MV-4-11 (cell line): ENCODE measurements at regions not wholly inside any gene's neighbourhood (a gene's known extent, or its start where the extent isn't known, plus 50 kb on each side); places are given as distances from the start of the nearest gene placed in this dataset.
"Not testable (repeated sequence)": the region's sequence is repeated elsewhere in the genome, so short reads cannot be mapped to it uniquely, and the experiment has no call there.

Source experiments
- DNase-seq: peaks from one replicate; lab custom pipeline; 2025; lab: John Stamatoyannopoulos, UW

DNA sequence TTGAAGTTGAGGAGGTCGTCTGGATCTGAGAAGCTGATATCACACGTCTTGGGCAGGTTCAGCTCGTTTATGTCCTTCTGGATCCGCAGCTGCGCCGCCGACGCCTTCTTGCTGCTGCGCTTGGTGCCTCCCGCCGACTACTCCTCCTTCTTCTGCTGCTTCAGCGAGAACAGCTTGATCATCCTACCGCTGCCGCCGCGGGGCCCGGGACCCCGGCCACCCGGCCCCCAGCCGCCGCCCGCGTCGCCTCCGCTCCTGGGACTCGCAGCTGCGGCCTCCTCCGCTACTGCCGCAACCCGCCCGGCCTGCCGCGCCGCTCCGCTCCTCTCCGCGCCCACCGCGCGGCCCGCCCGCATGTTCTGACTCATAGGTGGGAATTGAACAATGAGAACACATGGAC, 1710.6 kb downstream of the TP53TG3F start:
- DNase-seq: not testable (repeated sequence)

DNA sequence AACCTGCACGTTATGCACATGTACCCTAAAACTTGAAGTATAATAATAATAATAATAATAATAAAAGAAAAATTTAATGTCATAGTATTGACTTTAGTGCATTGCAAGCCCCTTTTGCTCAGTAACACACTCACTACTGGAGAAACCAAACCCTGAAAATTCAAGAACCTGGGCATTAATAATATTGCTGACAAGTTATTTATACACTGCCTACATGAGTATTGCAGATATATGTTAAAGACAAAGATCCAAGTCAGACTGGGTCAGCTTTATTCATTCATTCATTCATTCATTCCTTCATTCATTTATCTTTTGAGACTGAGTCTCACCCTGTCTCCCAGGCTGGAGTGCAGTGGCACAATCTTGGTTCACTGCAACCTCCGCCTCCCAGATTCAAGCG, 1711.2 kb downstream of the TP53TG3F start:
- no peak for DNase-seq

DNA sequence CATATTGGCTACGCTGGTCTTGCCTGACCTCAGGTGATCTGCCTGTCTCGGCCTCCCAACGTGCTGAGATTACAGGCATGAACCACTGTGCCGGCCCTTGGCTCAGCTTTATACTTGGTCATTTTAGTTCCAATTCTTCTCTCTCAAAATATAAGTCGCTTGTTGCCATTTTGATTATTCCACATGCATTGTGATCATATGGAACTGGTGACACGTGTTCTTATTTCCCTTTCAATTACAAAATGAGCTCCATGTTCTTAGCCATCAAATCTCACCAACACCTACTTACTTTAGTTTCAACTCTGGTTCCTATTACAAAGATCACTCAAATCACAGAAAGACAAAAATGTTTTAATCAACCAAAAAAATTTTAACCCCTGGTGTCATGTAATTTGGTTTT, 1711.7 kb downstream of the TP53TG3F start:
- no peak for DNase-seq

DNA sequence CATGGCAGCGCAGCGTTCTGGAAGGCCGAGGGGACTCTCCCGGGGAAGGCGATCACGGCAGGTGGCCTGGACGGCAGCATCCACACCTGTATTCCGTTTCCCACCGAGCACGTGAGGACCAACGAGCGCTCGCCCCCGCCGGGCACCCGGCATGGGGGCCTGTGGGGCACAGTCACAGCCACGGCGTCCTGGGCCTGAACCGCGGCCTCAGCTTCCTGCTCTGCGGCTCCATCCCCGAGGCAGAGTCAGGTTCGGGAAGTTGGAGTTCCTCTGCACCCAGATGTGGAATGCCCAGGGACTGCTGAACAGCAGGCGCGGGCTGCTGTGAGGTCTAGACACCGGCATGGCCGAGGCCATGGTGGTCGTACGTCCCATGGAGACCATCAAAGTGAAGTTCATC, 1713.9 kb downstream of the TP53TG3F start:
- DNase-seq: no peak

DNA sequence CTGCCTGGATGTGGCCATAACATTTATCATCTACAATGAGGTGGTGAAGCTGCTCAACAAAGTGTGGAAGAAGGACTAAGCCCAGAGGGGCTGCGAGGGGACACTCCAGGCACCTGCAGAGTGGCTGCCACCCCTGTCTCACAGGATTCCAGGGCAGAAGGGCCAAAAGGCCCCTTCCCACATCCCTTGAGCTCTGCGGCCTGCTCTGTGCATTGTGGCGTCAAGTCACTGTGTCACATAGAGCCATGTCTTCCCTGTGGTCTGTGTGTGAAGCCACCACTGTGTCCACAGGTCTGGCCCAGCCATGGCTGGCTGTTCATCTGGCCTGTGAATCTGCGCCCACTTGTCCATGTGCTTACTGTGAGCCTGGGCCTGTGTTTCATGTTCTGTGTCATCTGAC, 1714.6 kb downstream of the TP53TG3F start:
- DNase-seq: no peak

DNA sequence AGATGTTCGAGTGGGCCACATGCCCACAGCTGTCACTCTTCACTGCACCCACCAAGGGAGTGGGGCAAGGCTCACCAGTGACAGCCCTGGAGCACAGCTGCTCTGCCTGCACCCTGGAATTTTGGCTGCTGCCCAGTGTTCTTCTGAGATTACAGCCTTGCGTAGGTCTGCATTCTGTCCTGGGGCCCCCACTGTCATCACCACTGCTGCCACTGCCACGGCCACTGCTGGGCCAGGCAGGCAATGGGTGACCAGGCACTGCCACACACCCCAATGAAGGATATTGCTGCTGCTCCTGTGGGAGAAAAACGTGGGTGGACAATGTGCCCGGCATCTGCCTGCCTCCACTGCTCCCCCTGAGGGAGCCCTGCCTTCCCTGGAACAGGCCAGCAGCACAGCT, 1717.0 kb downstream of the TP53TG3F start:
- DNase-seq: no peak

DNA sequence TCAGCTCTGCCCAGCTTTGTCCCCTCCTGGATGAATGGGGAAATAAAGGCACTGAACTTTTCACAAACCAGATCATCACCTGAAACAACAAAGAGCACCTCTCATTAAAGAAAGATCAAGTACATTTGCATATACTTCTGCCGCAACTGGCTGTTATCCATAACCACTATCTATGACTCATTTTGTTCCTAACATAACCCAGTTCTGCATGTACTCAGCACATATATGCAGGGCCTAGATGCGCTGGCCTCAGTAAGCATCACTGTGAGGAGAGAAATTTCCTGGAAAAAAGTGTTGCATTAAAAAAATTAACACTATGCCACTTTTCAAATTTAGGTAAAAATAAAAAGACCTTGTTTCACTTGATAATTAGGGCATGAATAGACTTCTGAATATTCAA, 1718.4 kb downstream of the TP53TG3F start:
- DNase-seq: no peak

DNA sequence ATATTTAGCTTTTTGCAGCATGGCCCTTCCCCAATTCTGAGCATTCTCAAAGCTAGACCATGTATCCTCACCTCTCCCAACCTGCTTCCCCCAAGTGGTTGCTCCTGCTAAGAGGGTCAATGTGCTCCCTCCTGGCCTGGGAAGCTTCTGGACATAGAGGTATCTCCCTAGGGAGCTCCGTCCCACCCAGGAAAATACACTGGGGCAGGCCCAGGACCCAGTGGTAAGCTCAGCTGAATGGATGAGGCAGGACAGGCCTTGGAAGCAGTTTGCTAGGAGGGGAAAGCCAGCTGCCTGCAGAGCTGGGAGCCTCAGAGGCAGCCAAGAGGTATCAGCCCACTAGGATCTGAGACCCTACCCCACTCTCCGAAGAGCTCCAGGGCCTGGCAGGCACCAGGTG, 1721.6 kb downstream of the TP53TG3F start:
- no peak for DNase-seq

DNA sequence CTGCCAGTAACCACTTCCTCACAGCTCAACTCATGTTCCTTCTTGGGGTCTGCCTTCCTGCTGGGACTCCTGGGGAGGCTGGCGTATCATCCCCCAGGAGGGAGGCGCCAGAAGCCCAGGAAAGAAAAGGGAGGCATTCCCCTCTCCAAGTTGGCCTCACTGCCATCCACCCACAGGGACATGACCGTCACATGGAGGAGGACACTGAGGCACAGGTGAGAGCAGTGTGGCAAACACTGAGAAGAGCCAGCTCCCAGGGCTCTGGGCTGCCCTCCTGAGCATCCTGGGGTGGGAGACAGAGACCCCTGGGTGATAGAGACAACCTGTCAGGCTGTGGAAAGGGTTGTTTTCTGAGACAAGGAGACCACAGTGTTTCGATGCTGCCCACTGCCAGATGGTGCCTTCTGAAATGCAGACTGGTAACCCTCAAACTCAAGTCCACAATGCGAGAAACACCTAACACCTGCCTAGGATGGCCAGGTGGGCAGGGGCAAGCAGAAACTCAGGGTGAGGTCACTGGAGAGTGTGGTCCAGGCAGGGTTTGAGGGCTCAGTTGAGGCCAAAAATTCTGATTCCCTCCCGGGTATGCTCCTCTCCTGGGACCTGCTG, 1722.1 kb downstream of the TP53TG3F start:
- DNase-seq: no peak

DNA sequence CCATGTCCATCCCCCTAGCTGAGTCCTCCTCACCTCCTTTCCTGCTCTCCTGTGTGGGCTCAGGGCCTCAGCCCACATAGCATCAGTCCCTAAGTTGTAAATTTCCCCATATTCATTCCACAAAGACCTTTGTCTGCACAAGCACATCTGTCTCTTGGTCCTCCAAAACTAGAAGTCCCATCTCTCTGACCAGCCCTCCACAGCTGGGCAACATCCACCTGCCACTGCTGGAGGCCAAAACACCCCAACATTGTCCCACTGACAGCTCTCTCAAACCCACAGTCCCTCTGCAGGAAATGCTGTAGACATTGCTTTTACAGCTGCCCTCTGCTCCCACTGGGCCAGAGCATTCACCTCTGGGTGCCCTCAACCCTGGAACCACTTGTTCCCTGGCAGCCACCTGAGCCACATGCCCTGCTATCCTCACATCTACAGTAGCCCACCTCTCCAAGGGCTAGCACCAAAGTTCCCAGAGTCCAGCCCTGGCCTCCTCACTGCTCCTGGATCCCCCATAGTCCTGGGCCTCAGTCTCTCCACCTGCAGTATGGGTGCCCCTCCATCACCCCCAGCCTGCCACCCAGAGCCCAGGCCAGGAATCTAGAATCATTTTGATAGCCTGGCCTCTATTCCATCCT, 1722.7 kb downstream of the TP53TG3F start:
- no peak for DNase-seq

DNA sequence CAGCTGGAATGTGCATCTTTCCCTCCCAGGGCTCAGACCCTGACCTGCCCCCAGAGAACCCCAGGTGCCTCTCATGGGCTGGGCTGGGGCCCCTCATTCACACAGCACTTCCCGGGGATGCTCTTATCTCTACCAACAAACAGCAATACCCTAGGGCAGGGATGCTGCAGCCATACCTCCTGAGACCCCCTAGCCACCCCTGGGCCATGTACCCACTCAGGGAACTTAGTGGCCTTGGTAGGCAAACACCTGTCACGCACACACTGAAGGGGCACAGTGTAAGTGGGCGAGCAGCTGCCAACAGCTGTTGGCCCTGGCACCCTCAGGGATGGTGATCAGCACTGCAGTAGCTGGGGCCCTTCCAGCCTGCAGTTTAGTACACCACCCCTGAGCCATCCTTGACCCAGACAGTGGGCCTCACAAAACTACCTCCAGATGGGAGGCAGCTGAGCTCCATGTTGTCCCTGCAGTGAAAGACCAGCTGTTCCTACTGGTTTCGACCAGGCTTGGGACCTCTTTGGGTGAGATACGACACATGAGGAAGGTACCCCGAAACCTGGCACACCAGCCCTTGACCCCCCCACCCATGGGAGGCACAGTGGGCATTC, 1723.6 kb downstream of the TP53TG3F start:
- no peak for DNase-seq

DNA sequence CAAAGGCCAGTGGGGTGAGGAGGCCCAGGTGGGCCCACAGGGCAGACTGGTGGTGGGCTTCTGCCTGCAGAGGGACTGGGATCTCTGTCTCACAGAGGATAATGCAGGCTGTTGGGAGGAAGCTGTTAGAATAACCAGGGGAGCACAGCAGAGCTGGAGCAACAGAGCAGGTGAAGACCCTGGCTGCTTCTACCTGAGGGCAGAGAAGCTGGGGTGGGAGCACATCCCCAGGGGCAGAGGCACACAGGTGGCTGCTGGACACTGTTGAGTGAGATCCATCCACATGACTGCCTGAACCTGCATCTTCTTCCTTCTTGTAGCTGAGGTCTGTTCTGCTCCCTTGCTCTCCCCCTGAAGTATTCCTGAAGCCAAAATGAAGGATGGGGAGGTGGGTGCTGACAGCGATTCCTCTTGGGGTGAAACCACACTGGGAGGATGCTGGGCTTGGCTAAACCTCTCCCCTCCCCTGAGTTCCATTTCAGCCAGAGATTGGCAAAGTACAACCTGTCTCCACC, 1725.0 kb downstream of the TP53TG3F start:
- DNase-seq: no peak

DNA sequence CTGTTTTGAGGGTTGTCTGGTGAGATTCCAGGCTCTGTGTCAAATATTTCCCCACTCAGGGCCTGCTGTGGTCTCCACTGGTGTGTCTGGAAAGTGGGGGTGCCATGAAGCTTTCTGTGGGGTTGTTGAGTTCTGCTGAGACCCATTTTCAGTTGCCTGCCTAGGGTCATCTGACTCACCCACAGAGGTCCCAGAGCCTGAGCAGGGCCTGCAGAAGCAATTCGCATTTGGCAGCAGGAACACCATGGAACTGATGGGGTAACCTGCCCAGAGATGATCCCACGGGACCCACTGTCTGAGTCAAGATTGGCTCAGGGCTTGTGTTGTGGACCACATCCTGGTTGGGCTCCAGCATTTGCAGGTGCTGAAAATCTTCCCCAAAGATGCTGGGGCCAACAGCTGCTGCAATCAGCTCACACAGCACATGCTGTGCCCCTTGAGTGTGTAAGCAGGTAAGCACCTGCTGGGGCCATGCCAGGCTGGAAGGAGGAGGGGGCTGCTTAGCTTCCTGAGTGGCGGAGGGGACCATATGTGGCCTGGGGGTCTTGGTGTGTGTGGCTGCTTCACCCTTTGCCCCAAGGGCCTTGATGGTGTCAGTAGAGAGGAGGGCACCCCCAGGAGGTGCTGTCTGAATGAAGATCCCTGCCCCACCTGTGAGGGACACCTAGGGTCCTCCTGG, 1726.1 kb downstream of the TP53TG3F start:
- no peak for DNase-seq

DNA sequence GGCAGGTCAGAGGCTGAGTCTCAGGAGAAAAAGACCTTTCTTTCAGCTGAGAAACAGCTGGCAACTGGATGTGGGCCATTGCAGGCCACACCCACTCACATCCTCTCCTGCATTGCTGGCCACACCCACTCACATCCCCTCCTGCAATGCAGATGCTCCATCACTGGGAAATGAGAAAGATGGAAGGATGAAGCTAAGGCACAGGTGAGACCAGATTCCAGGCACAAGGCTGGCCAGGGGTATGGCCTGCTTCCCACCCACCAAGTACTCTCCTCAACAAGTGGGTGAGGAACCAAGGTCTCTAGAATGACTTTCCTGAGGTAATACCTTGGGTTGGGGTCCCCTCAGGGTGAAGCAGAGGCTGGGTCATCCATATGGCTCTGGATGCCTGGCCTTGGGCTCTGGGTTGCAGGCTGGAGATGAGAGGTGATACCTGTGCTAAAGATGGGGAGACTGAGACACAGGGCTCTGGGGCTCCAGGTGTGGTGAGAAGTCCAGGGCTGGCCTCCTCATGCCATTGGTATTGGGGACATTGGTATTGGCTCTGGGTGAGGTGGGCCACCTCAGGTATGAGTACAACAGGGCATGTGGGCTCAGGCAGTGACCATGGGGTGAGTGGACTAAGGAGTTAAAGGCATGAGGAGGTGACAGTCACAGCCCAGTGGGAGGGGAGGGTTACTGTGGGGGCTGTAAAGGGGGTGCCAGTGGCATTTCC, 1726.8 kb downstream of the TP53TG3F start:
- no peak for DNase-seq

DNA sequence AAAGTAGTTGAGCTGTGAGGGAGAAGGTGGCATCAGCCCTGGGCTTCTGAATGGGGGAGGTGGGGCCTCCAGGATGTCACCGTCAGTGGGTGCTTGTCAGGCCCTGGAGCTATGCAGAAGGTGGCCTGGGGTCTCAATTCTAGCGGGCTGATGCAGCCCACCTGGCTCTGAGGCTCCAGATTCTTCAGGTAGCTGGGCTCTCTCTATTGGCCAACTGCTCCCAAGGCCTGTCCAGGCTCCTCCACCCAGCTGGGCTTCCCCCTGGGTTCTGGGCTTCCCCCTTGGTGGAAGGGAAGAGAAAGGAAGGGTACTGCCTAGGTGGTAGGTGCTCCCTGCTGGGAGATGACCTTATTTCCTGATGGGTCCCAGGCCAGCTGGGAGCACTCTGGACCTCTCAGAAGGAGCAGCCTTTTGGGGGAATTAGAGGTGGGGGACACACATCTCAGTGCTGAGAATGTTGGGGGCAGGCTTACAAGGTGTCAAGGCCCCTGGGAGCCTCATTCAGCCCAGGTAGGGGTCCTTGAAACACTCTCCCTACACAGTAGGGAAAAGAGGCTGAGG, 1728.3 kb downstream of the TP53TG3F start:
- DNase-seq: no peak

DNA sequence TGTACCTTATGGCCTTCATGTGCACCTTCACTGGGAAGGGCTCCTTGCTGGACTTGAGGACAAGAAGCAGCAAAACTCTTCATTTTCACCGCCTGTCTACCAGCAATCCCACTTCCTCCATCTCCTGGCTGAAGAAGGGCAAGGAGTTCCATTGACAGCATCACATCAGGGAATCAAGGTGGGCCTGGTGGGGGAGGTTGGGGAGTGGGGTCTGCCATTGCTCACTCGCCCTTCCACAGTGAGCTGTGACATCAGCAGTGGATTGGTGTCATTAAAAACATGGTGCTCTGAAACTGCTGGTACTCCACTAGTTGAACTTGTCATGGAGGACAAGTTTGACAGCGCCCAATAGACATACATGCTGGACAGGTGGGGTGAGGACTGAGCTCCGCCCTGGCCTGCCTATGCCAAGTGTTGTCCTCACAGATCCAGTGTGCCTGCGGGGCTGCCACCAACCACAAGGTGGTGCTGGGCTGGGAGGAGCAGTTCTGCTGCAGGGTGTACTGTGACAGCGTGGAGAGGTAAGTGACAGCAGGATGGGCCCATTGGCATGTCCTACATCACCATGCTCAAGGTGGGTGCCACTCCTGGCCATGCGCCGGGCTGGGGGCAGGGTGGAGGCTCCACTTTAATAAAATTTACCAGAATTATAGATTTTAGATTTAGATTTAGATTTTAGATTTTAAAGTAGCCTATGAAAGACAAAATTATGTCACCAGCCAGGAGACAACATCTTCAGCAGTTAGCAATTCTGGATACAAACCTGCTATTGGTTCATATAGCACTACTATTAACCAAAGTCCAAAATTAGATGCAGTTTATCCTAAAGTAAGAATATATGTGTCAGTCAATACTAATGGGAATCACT, 1729.1 kb downstream of the TP53TG3F start:
- DNase-seq: no peak

DNA sequence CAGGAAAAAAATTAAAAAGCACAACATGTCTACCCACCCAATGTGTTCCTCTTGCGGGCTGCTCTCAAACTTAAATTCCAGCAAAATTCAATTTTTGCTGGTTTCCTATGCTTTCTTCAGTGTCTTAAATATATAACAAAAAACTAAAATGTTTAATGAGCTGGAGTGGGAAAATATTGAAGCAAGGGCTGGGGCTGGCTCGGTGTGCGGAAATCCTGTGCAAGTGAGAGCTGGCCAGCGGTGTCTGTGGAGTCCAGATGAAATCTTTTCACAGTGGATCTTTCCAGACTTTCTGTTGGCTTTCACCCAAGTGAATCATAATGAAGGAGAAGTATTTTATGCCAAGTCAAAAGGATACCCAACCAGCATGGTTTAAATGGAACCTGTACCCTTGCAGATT, 1733.6 kb downstream of the TP53TG3F start:
- no peak for DNase-seq

DNA sequence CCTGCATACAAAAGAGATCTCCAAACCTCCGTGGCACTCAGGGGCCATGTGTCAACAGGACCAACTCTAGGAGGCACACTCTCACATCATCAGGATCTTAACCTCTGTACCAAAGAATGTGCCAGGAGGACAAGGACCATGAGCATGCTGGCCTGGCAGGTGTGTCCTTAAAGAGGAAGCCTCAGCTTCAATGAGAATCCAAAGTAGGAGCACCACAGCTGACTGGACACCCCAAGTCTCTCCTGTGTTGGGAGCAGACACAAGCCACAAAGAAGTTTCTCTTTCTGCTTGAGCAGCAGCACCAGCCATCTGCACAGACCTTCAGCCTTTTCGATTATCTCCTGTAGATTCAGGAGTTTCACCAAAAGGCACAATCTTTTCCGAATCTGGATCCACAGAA, 1734.5 kb downstream of the TP53TG3F start:
- no peak for DNase-seq

DNA sequence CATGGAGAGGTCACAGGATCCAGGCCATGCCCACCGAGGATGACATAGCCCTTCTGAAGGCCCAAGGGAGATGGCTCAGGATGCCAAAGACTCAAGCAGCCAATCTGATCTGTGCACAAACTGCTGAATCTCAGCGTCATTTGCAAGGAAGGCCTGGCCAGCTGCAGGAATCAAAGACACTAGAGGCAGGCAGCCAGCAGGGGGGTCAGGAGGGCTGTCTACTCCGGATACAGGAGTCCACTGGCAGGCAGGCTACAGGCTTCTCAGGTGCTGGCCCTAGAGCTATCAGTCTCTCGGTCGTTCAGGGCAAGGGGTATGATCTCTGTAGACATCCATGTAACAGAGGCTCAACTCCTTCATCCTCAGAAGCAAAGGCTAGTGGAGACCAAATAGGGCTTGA, 1735.3 kb downstream of the TP53TG3F start:
- DNase-seq: no peak

DNA sequence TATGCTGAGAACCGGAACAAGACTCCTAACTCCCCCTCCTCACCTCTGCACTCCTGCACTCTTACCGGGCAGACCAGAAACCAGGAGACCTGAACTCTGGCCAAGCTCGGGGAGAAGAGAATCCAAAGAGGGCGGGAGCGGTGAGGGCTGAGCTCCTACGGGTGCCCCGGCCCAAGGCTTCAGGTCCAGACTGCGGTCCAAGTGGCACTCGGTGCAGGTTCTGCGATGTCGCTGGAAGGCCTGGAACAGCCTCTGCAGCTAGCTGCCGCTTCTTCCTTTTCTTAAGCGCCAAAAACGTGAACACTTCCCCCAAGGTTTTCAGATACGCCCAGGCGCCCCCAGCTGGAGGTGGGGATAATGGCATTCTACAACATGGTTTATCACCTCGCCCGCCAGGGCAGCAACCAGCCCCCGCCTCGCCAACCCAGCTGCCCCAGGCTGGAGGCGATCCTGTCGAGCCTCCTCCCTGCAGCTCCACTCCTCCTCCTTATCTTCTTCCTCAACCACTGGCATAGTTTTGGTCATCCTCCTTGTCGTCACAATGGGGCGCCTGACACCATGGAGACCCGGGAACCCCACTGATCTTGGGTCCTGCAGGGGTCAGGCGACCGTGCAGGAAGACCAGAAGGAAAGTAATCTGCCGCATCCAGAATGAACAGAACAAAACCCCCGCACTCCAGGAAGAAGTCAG, 1735.9 kb downstream of the TP53TG3F start:
- DNase-seq: no peak

DNA sequence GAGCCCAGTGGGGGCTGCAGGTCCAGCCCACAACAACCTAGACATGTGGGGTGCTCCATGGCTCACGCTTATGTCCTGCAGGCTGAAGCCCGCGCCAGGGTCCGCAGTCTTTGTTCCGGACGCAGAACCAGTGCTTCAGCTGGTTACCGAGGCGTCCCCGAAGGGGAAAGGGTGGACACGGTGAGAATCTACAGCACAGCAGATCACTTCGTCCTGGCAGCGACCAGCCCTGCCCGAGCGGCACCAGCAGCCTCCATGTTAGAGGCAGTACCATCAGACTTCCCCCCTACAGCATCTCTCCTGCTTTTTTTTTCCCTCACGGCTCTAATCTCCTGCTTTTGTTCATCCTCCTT, 1736.4 kb downstream of the TP53TG3F start:
- DNase-seq: no peak
